C4-2B (cell line): ENCODE measurements at regions not wholly inside any gene's neighbourhood (a gene's known extent, or its start where the extent isn't known, plus 50 kb on each side); places are given as distances from the start of the nearest gene placed in this dataset.

ENCODE experiments used
- ZFX ChIP-seq: fragments of 450-650 bp; IDR thresholded peaks from 2 replicates; pipeline ENCODE4 v1.6.1; 2017
- TF ChIP-seq, protein P1 (sequence below): fragments of 450-650 bp; conservative IDR thresholded peaks from 2 replicates; pipeline ENCODE4 v1.5.1; 2017; ENCODE audit warnings: mild to moderate bottlenecking

DNA sequence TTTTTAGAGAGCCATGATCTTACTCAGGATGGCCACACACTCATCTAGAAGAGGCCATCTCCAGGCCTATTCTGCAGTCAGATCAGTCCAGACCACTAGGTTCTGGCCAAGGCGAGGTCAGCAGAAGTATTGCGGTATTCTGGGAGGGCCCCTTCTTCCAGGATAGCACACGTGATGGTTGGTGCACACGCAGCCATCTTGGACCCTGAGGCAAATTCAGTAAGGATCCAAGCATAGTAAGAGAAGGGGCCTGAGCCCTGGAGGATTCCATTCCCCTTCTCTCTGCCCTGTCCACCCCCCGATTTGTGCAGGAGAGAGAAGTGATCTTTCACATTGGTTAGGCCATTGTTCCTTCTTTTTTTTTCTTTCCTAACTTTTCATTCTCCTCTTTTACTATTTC is 957.9 kb downstream of the BRD1 start:
- TF ChIP-seq, protein P1, sequence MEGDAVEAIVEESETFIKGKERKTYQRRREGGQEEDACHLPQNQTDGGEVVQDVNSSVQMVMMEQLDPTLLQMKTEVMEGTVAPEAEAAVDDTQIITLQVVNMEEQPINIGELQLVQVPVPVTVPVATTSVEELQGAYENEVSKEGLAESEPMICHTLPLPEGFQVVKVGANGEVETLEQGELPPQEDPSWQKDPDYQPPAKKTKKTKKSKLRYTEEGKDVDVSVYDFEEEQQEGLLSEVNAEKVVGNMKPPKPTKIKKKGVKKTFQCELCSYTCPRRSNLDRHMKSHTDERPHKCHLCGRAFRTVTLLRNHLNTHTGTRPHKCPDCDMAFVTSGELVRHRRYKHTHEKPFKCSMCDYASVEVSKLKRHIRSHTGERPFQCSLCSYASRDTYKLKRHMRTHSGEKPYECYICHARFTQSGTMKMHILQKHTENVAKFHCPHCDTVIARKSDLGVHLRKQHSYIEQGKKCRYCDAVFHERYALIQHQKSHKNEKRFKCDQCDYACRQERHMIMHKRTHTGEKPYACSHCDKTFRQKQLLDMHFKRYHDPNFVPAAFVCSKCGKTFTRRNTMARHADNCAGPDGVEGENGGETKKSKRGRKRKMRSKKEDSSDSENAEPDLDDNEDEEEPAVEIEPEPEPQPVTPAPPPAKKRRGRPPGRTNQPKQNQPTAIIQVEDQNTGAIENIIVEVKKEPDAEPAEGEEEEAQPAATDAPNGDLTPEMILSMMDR: no peak
- no peak for TF ChIP-seq ZFX
